GM13977 (cell line): ENCODE measurements at regions not wholly inside any gene's neighbourhood (a gene's known extent, or its start where the extent isn't known, plus 50 kb on each side); places are given as distances from the start of the nearest gene placed in this dataset.

Source experiments
- DNase-seq: peaks from one replicate; pipeline ENCODE4 v3.0.0; 2012; ENCODE audit warnings: low spot score
- in situ Hi-C: fragments of 300-500 bp; cut with MboI; formaldehyde crosslinking; loops from one replicate; pipeline ENCODE4 v1.12.0; 2022; ENCODE audit warnings: low sequenced_read_pairs, low pct_unique_long_range_greater_than_20kb, mixed read lengths, inconsistent platforms; ENCODE audit not compliant: unreplicated experiment
- TF ChIP-seq, protein P1 (sequence below): IDR thresholded peaks from 2 replicates; pipeline ENCODE4 v1.5.1; 2012; ENCODE audit warnings: mild to moderate bottlenecking, control low read depth; ENCODE audit not compliant: insufficient read depth; ENCODE audit errors: extremely low read depth, missing control alignments

DNA sequence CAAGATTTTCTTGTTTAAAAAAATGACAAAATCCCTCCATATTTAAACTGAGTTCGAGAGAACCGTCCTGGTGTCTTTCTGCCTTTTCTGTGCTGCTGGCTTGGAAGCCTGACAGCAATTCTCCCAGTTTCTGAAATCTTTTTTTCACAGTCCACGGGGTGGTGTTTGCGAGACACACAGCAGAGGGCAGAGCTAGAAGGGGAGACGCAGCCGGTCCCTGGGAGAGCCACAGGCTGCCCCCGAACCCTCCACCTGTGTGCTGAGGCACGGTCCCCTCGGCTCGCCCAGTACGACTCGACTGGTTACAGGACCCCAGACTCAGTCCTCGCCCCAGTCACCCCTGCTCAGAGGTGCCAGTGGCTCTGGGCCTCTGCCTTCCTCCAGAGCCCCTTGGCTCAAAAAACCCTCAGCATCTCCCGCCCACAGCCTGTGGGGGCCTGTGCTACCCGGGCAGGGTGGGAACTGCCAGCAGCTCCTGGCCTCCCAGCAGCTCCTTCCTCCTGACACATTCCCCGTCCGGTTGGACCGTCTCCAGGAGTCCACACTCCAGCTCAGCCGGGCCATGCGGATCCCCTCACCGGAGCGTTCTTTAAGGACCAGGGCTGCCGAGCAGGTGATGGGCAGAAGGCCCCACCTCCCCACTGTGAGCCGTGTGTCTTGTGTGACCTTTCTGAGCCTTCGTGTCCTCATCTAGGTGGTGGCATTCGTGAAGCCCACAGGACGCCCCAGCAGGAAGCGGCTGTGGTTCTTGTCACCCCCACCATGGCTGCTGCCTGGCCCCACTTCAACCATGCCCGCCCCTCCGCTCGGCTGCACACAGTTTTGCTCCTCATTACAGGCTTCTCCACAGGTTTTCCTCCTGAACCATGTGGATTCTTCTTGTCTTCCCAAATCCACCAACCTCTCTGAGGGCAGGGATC lies 52.3 kb upstream of the EN2 start:
- TF ChIP-seq, protein P1, sequence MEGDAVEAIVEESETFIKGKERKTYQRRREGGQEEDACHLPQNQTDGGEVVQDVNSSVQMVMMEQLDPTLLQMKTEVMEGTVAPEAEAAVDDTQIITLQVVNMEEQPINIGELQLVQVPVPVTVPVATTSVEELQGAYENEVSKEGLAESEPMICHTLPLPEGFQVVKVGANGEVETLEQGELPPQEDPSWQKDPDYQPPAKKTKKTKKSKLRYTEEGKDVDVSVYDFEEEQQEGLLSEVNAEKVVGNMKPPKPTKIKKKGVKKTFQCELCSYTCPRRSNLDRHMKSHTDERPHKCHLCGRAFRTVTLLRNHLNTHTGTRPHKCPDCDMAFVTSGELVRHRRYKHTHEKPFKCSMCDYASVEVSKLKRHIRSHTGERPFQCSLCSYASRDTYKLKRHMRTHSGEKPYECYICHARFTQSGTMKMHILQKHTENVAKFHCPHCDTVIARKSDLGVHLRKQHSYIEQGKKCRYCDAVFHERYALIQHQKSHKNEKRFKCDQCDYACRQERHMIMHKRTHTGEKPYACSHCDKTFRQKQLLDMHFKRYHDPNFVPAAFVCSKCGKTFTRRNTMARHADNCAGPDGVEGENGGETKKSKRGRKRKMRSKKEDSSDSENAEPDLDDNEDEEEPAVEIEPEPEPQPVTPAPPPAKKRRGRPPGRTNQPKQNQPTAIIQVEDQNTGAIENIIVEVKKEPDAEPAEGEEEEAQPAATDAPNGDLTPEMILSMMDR = no peak
- in situ Hi-C loops = no loop called here
- DNase-seq = no peak

DNA sequence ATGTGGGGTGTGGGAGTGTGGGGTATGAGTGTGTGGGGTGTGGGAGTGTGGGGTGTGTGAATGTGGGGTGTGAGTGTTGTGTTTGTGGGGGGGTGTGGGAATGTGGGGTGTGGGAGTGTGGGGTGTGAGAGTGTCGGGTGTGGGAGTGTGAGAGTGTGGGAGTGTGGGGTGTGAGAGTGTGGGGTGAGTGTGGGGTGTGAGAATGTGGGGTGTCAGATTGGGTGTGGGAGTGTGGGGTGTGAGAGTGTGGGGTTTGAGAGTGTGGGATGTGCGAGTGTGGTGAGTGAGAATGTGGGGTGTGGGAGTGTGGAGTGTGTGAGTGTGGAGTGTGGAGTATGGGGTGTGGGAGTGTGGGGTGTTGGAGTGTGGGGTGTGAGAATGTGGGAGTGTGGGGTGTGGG lies 50.1 kb upstream of the EN2 start:
- no peak for DNase-seq
- TF ChIP-seq, protein P1 = no peak
- in situ Hi-C loops = no loop called here
